ENCODE measurements at regions not wholly inside any gene's neighbourhood (a gene's known extent, or its start where the extent isn't known, plus 50 kb on each side); places are given as distances from the start of the nearest gene placed in this dataset.

DNA sequence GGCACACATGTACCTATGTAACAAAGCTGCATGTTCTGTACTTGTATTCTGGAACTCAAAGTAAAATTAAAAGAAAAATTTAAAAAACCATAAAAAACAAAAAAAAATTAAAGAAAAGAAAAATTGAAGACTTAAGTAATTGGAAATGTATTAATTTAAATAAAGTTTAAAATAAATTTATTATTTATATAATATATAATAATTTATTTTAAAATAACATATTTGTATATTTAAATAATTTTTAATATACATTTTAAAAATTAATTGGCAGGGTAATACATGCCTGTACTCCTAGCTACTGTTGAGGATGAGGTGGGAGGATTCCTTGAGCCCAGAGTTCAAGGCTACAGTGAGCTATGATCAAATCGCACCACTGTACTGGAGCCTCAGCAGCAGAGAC, 1830.6 kb upstream of the CELF4 start:
- Mint-ChIP-seq H3K4me1 (ENCODE audit: low read depth, unreplicated experiment) (no peaks in the 10 kb centered on the region), H3K9me3 (ENCODE audit: unreplicated experiment) (peaks cover 13% of the 10 kb centered on the region), H3K36me3 (ENCODE audit: insufficient read depth, unreplicated experiment) (no peaks in the 10 kb centered on the region), H3K27ac (ENCODE audit: unreplicated experiment) (no peak overlapping the region), H3K4me3 (ENCODE audit: unreplicated experiment) (no peak overlapping the region), H3K27me3 (ENCODE audit: insufficient read depth, unreplicated experiment) (no peaks in the 10 kb centered on the region)
- no peak for DNase-seq
- TF ChIP-seq, protein P1, sequence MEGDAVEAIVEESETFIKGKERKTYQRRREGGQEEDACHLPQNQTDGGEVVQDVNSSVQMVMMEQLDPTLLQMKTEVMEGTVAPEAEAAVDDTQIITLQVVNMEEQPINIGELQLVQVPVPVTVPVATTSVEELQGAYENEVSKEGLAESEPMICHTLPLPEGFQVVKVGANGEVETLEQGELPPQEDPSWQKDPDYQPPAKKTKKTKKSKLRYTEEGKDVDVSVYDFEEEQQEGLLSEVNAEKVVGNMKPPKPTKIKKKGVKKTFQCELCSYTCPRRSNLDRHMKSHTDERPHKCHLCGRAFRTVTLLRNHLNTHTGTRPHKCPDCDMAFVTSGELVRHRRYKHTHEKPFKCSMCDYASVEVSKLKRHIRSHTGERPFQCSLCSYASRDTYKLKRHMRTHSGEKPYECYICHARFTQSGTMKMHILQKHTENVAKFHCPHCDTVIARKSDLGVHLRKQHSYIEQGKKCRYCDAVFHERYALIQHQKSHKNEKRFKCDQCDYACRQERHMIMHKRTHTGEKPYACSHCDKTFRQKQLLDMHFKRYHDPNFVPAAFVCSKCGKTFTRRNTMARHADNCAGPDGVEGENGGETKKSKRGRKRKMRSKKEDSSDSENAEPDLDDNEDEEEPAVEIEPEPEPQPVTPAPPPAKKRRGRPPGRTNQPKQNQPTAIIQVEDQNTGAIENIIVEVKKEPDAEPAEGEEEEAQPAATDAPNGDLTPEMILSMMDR (IDR thresholded peaks at IDR 0.05; ENCODE audit: insufficient read depth in 1 of 2, low read depth in 1 of 2, low read length in 1 of 2, severe bottlenecking in 1 of 2, unreplicated experiment in 1 of 2), result no peak
- POLR2A ChIA-PET, result no interaction called here
- no peaks in the 10 kb centered on the region for H3K4me1 ChIP-seq
- no peaks in the 10 kb centered on the region for H3K9me3 ChIP-seq
- intact Hi-C loops (cut with micrococcal nuclease; ENCODE audit: unreplicated experiment), result no loop called here
- no TSS peak for BruUV-seq (replicated peaks)
- CTCF ChIA-PET, result no interaction called here
- no peak overlapping the region for H3K4me3 ChIP-seq (ENCODE audit: low read depth, low read length)
- H3K36me3 ChIP-seq (ENCODE audit: control insufficient read depth, insufficient read depth, low read length), result no peaks in the 10 kb centered on the region
- no peaks in the 10 kb centered on the region for H3K27me3 ChIP-seq (replicated peaks; ENCODE audit: control insufficient read depth, insufficient read depth, low read length)

DNA sequence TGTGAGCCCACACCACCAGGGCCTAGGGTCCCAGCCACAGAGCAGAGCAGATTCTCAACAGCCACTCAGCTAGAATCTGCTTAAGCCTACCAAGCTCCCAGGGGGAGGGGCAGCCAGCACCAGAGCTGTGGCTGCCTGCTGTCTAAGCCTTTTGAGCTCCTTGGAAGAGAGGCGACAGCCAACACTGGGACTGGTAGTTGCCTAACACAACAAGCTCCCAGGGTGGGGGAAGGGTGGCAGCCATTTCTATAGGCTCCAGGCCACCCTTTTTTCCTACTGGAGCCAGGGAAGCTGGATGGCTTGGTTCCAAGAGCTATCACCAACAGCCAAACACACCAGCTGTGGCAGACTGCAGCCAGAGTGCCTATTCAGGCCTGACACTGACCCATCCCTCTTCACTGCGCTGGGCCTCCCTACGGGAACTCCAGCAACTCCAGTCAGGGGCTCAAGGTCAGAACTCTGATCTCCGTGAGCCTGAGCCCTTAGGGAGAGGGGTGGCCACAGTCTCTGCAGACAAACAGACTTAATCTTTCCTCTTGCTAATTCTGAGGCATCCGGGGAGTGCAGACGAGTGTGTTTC, 1824.3 kb upstream of the CELF4 start:
- Mint-ChIP-seq H3K36me3 (ENCODE audit: insufficient read depth, unreplicated experiment) (no peaks in the 10 kb centered on the region), H3K27me3 (ENCODE audit: insufficient read depth, unreplicated experiment) (no peaks in the 10 kb centered on the region), H3K27ac (ENCODE audit: unreplicated experiment) (no peak overlapping the region), H3K4me1 (ENCODE audit: low read depth, unreplicated experiment) (no peaks in the 10 kb centered on the region), H3K9me3 (ENCODE audit: unreplicated experiment) (peaks cover 13% of the 10 kb centered on the region), H3K4me3 (ENCODE audit: unreplicated experiment) (no peak overlapping the region)
- no peaks in the 10 kb centered on the region for H3K9me3 ChIP-seq
- no peak overlapping the region for H3K4me3 ChIP-seq (ENCODE audit: low read depth, low read length)
- intact Hi-C loops (cut with micrococcal nuclease; ENCODE audit: unreplicated experiment), result no loop called here
- POLR2A ChIA-PET, result no interaction called here
- no TSS peak for BruUV-seq (replicated peaks)
- TF ChIP-seq, protein P1 (IDR thresholded peaks at IDR 0.05; ENCODE audit: insufficient read depth in 1 of 2, low read depth in 1 of 2, low read length in 1 of 2, severe bottlenecking in 1 of 2, unreplicated experiment in 1 of 2), result no peak
- no peak for DNase-seq
- H3K36me3 ChIP-seq (ENCODE audit: control insufficient read depth, insufficient read depth, low read length), result no peaks in the 10 kb centered on the region
- H3K27me3 ChIP-seq (replicated peaks; ENCODE audit: control insufficient read depth, insufficient read depth, low read length), result no peaks in the 10 kb centered on the region
- CTCF ChIA-PET, result no interaction called here
- H3K4me1 ChIP-seq, result no peaks in the 10 kb centered on the region

DNA sequence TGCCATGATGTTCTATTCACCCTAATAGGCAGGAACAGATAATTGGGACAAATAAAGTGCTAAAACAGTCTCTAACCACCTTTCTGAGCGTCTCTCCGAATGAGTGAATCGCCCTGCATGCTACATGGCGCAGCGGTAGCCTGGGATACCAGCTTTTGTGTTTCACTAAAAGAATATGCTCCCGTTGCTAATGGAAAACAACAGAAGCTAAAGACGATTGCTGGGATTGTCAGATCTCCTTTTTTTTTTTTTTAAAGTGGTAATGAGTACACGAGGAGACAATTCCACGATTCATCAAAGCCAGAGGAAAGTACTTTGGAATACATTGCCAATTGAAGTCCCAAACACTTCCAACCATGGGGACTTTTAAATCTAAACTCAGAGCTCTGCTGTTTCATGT, 1815.3 kb upstream of the CELF4 start:
- no peaks in the 10 kb centered on the region for H3K4me1 Mint-ChIP-seq (ENCODE audit: low read depth, unreplicated experiment)
- no peak overlapping the region for H3K4me3 Mint-ChIP-seq (ENCODE audit: unreplicated experiment)
- no peaks in the 10 kb centered on the region for H3K9me3 ChIP-seq
- TF ChIP-seq, protein P1 (IDR thresholded peaks at IDR 0.05; ENCODE audit: insufficient read depth in 1 of 2, low read depth in 1 of 2, low read length in 1 of 2, severe bottlenecking in 1 of 2, unreplicated experiment in 1 of 2), result no peak
- no peaks in the 10 kb centered on the region for H3K36me3 ChIP-seq (ENCODE audit: control insufficient read depth, insufficient read depth, low read length)
- ChIA-PET CTCF (no interaction called here), POLR2A (no interaction called here)
- H3K27me3 ChIP-seq (replicated peaks; ENCODE audit: control insufficient read depth, insufficient read depth, low read length), result no peaks in the 10 kb centered on the region
- H3K27me3 Mint-ChIP-seq (ENCODE audit: insufficient read depth, unreplicated experiment), result no peaks in the 10 kb centered on the region
- intact Hi-C loops (cut with micrococcal nuclease; ENCODE audit: unreplicated experiment), result no loop called here
- H3K27ac Mint-ChIP-seq (ENCODE audit: unreplicated experiment), result no peak overlapping the region
- no peaks in the 10 kb centered on the region for H3K9me3 Mint-ChIP-seq (ENCODE audit: unreplicated experiment)
- no peak for DNase-seq
- H3K36me3 Mint-ChIP-seq (ENCODE audit: insufficient read depth, unreplicated experiment), result no peaks in the 10 kb centered on the region
- BruUV-seq (replicated peaks), result no TSS peak
- H3K4me3 ChIP-seq (ENCODE audit: low read depth, low read length), result no peak overlapping the region
- no peaks in the 10 kb centered on the region for H3K4me1 ChIP-seq

All from Caco-2 (cell line).